MM.1S (cell line): ENCODE measurements at regions not wholly inside any gene's neighbourhood (a gene's known extent, or its start where the extent isn't known, plus 50 kb on each side); places are given as distances from the start of the nearest gene placed in this dataset.

Experiments used
- CTCF ChIP-seq: fragments of 300-600 bp; sonication (generic); IDR thresholded peaks from 2 replicates; pipeline ENCODE4 v1.5.1; 2016; ENCODE audit warnings: antibody characterized with exemption, low read length, mixed read lengths
- EZH2phosphoT487 ChIP-seq: fragments of 300-600 bp; sonication (generic); IDR thresholded peaks from 2 replicates; pipeline ENCODE4 v1.6.1; 2018; ENCODE audit warnings: antibody characterized with exemption, low read length

- TF ChIP-seq CTCF, result no peak
- no peak for TF ChIP-seq EZH2phosphoT487
Measured at GRCh38 chr2:78465707-78466106, 559.8 kb upstream of the REG3G start.
